ENCODE measurements at regions not wholly inside any gene's neighbourhood (a gene's known extent, or its start where the extent isn't known, plus 50 kb on each side); places are given as distances from the start of the nearest gene placed in this dataset.

GRCh38 chr17:70608193-70608592 is 438.9 kb downstream of the KCNJ2 start:
- no peak overlapping the region for H2BK20ac ChIP-seq (ENCODE audit: low read length)
- H3K79me1 ChIP-seq (ENCODE audit: low read depth, low read length), result no peaks in the 10 kb centered on the region
- H3K9ac ChIP-seq (replicated peaks in 1 of 4; ENCODE audit: extremely low read depth in 1 of 4, low read depth in 3 of 4, low read length in 3 of 4), result no peak overlapping the region
- H3K4me3 ChIP-seq (ENCODE audit: extremely low read depth in 1 of 4, insufficient read depth in 2 of 4, low read depth in 3 of 4, low read length in 4 of 4), result no peak overlapping the region
- no peak overlapping the region for H3K18ac ChIP-seq (ENCODE audit: extremely low read depth, low read length)
- H4K5ac ChIP-seq (ENCODE audit: insufficient read length, low read depth, low read length), result peak overlapping the region; percentile 15
- no peaks in the 10 kb centered on the region for H3K23me2 ChIP-seq (ENCODE audit: low read depth, low read length)
- no peak overlapping the region for H3K4ac ChIP-seq (replicated peaks; ENCODE audit: insufficient read length, low read depth, low read length)
- no peaks in the 10 kb centered on the region for H3K36me3 ChIP-seq (ENCODE audit: control insufficient read depth in 2 of 4, insufficient read depth in 4 of 4, low read length in 3 of 4)
- H3K23ac ChIP-seq (ENCODE audit: insufficient read length), result no peak overlapping the region
- H3K27ac ChIP-seq (ENCODE audit: low read depth, low read length), result no peak overlapping the region
- no peak overlapping the region for H3K14ac ChIP-seq (ENCODE audit: insufficient read length)
- no peak overlapping the region for H2BK5ac ChIP-seq (ENCODE audit: low read depth, low read length)
- DNase-seq (ENCODE audit: low read depth in 1 of 2, low spot score in 2 of 2) (no peak), FAIRE-seq (no peak)
- no peak overlapping the region for H4K8ac ChIP-seq (ENCODE audit: extremely low read depth, insufficient read depth, low read length)
- no peaks in the 10 kb centered on the region for H3K79me2 ChIP-seq (ENCODE audit: control insufficient read depth in 1 of 2, insufficient read depth in 2 of 2, low read length in 2 of 2)
- CTCF ChIA-PET (ENCODE audit: partially characterized antibody), result no interaction called here
- POLR2A ChIA-PET (ENCODE audit: partially characterized antibody), result no interaction called here
- peaks cover 0 to 6% (median 0%) of the 10 kb centered on the region in 4 experiments; a peak in 1 of 7 replicates for H3K4me1 ChIP-seq (replicated peaks in 1 of 4; ENCODE audit: control insufficient read depth in 3 of 4, insufficient read depth in 4 of 4, low read length in 3 of 4)
- H4K20me1 ChIP-seq (replicated peaks in 1 of 2; ENCODE audit: control insufficient read depth in 1 of 2, insufficient read depth in 2 of 2, low read length in 2 of 2), result no peaks in the 10 kb centered on the region
- H4K91ac ChIP-seq (replicated peaks; ENCODE audit: insufficient read length, low read length), result no peak overlapping the region
- H2AK5ac ChIP-seq (ENCODE audit: low read depth, low read length), result no peak overlapping the region
- H2BK12ac ChIP-seq (ENCODE audit: low read depth, low read length), result no peak overlapping the region
- WGBS, 2 experiments (ENCODE audit: extremely low coverage in 1 of 2, insufficient coverage in 1 of 2, insufficient read length in 1 of 2, insufficient replicate concordance in 2 of 2, low coverage in 1 of 2, low lambda C conversion rate in 2 of 2, missing lambda C conversion rate in 1 of 2), result 86% methylated on average over 2 of the region's 2 CpGs; no CpG with 5 or more reads in 1 of the 2 experiments
- H2BK15ac ChIP-seq (ENCODE audit: low read length), result no peak overlapping the region
- peak overlapping the region; percentile 62; the same call in 1 of the 2 replicates for H2AFZ ChIP-seq (ENCODE audit: low read length)
- H3K27me3 ChIP-seq (replicated peaks in 1 of 4; ENCODE audit: control insufficient read depth in 3 of 4, extremely low read depth in 1 of 4, insufficient read depth in 3 of 4, low read length in 3 of 4), result no peaks in the 10 kb centered on the region
- no peak overlapping the region for H2BK120ac ChIP-seq (replicated peaks; ENCODE audit: low read depth, low read length)
- H3K9me3 ChIP-seq (ENCODE audit: insufficient read depth in 2 of 2, low read depth in 1 of 2, low read length in 1 of 2), result no peaks in the 10 kb centered on the region
- no peak overlapping the region for H3K4me2 ChIP-seq (ENCODE audit: insufficient read depth in 1 of 2, low read depth in 2 of 2, low read length in 2 of 2)
- no peak overlapping the region for H3K56ac ChIP-seq (replicated peaks; ENCODE audit: insufficient read length, low read depth, low read length)
- TF ChIP-seq E2F6 (IDR thresholded peaks at IDR 0.05) (no peak), POU5F1 (IDR thresholded peaks at IDR 0.05; ENCODE audit: low read depth, low read length) (no peak), CTCF (IDR thresholded peaks at IDR 0.05; ENCODE audit: control extremely low read depth in 1 of 3, insufficient read depth in 1 of 3, low read depth in 1 of 3, low read length in 3 of 3) (no peak), ZNF274 (IDR thresholded peaks at IDR 0.05; ENCODE audit: borderline replicate concordance, extremely low read depth, low read length) (no peak), GABPA (IDR thresholded peaks at IDR 0.05; ENCODE audit: borderline replicate concordance, insufficient read depth, low read length) (no peak), JUN (IDR thresholded peaks at IDR 0.05; ENCODE audit: low read depth, low read length) (no peak), EZH2 (IDR thresholded peaks at IDR 0.05; ENCODE audit: low read depth, low read length, severe bottlenecking) (no peak), JUND (IDR thresholded peaks at IDR 0.05; ENCODE audit: low read length) (no peak), SP2 (IDR thresholded peaks at IDR 0.05; ENCODE audit: low read length) (no peak), CBX8 (IDR thresholded peaks at IDR 0.05; ENCODE audit: borderline replicate concordance, low read depth, low read length) (no peak), SIN3A (conservative IDR thresholded peaks at IDR 0.05 in 1 of 2, IDR thresholded peaks at IDR 0.05 in 1 of 2; ENCODE audit: low read depth in 1 of 2, low read length in 2 of 2) (no peak)
